ENCODE measurements at regions not wholly inside any gene's neighbourhood (a gene's known extent, or its start where the extent isn't known, plus 50 kb on each side); places are given as distances from the start of the nearest gene placed in this dataset.

DNA sequence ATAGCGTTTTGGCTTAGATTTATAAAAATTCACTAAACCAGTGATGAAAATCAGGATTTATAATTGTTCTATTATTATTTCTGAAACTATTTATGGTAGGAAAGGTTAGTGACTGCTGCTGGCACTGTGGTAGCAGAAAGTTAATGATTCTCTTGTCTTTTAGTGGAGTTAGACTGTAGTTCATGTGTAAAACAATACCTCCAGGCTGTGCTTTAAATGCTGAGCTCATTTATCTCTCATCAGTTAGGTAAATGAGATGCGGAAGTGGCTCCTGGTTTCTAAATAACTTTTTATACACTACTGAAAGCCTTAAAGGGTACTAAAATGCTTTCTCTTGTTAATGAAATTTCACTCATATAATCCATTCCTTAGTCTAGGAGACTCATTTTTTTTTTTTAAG is 326.8 kb upstream of the POT1 start:
- WGBS (ENCODE audit: low lambda C conversion rate, missing lambda C conversion rate): 24% methylated on average over 2 of the region's 2 CpGs
- Histone ChIP-seq H3K36me3 (replicated peaks; ENCODE audit: insufficient read depth, low read depth) (no peaks in the 10 kb centered on the region), H3K9me3 (ENCODE audit: low read depth) (no peaks in the 10 kb centered on the region), H4K20me1 (ENCODE audit: insufficient read depth, poor library complexity, severe bottlenecking) (no peaks in the 10 kb centered on the region), H3K79me2 (no peaks in the 10 kb centered on the region), H3K27me3 (no peaks in the 10 kb centered on the region), H2AFZ (no peak overlapping the region), H3K9me2 (replicated peaks; ENCODE audit: insufficient read depth) (no peaks in the 10 kb centered on the region), H3K4me1 (ENCODE audit: insufficient read depth) (no peaks in the 10 kb centered on the region), H3K27ac (no peak overlapping the region), H3K4me3 (no peak overlapping the region), H3K4me2 (peak overlapping the region; percentile 15)
- peak; percentile 19 for DNase-seq (ENCODE audit: low spot score)
- TF ChIP-seq EZH2phosphoT487 (IDR thresholded peaks at IDR 0.05; ENCODE audit: low read depth, severe bottlenecking, unreplicated experiment) (no peak), EZH2 (IDR thresholded peaks at IDR 0.05; ENCODE audit: borderline replicate concordance) (no peak)
- TF ChIP-seq, protein P1, sequence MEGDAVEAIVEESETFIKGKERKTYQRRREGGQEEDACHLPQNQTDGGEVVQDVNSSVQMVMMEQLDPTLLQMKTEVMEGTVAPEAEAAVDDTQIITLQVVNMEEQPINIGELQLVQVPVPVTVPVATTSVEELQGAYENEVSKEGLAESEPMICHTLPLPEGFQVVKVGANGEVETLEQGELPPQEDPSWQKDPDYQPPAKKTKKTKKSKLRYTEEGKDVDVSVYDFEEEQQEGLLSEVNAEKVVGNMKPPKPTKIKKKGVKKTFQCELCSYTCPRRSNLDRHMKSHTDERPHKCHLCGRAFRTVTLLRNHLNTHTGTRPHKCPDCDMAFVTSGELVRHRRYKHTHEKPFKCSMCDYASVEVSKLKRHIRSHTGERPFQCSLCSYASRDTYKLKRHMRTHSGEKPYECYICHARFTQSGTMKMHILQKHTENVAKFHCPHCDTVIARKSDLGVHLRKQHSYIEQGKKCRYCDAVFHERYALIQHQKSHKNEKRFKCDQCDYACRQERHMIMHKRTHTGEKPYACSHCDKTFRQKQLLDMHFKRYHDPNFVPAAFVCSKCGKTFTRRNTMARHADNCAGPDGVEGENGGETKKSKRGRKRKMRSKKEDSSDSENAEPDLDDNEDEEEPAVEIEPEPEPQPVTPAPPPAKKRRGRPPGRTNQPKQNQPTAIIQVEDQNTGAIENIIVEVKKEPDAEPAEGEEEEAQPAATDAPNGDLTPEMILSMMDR (IDR thresholded peaks at IDR 0.05; ENCODE audit: poor library complexity): no peak

DNA sequence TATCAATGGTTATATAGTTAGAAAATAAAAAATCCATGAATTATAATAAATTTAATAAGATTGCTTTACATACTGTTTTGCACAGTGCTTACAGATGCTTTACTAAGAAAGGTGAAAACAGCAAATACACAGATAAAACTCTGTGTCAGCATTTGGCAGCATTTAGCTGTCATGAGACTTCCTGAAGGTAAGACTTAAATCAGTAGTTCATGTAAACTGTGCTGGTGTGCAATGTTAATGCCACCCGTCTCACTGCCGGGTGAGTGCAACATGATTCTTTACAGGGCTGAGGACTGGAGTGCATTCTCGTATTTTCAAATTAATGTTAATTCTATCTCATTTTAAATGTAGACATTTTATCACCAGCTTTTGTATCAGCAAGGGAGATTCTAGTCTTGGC is 326.2 kb upstream of the POT1 start:
- Histone ChIP-seq H4K20me1 (ENCODE audit: insufficient read depth, poor library complexity, severe bottlenecking) (no peaks in the 10 kb centered on the region), H3K27me3 (no peaks in the 10 kb centered on the region), H3K9me2 (replicated peaks; ENCODE audit: insufficient read depth) (no peaks in the 10 kb centered on the region), H3K36me3 (replicated peaks; ENCODE audit: insufficient read depth, low read depth) (no peaks in the 10 kb centered on the region), H3K9me3 (ENCODE audit: low read depth) (no peaks in the 10 kb centered on the region), H3K4me3 (no peak overlapping the region), H3K4me2 (peak overlapping the region; percentile 15), H2AFZ (no peak overlapping the region), H3K79me2 (no peaks in the 10 kb centered on the region), H3K27ac (no peak overlapping the region), H3K4me1 (ENCODE audit: insufficient read depth) (no peaks in the 10 kb centered on the region)
- TF ChIP-seq EZH2phosphoT487 (IDR thresholded peaks at IDR 0.05; ENCODE audit: low read depth, severe bottlenecking, unreplicated experiment): no peak
- TF ChIP-seq EZH2 (IDR thresholded peaks at IDR 0.05; ENCODE audit: borderline replicate concordance): no peak
- TF ChIP-seq, protein P1 (IDR thresholded peaks at IDR 0.05; ENCODE audit: poor library complexity): no peak
- no peak for DNase-seq (ENCODE audit: low spot score)
- WGBS (ENCODE audit: low lambda C conversion rate, missing lambda C conversion rate): 35% methylated on average over 3 of the region's 3 CpGs

- Histone ChIP-seq H3K9me2 (replicated peaks; ENCODE audit: insufficient read depth) (no peaks in the 10 kb centered on the region), H3K9me3 (ENCODE audit: low read depth) (no peaks in the 10 kb centered on the region), H3K27me3 (no peaks in the 10 kb centered on the region), H3K4me2 (no peak overlapping the region), H3K4me3 (no peak overlapping the region), H3K36me3 (replicated peaks; ENCODE audit: insufficient read depth, low read depth) (no peaks in the 10 kb centered on the region), H3K27ac (no peak overlapping the region), H2AFZ (no peak overlapping the region), H4K20me1 (ENCODE audit: insufficient read depth, poor library complexity, severe bottlenecking) (no peaks in the 10 kb centered on the region), H3K4me1 (ENCODE audit: insufficient read depth) (no peaks in the 10 kb centered on the region), H3K79me2 (no peaks in the 10 kb centered on the region)
- TF ChIP-seq, protein P1 (IDR thresholded peaks at IDR 0.05; ENCODE audit: poor library complexity): no peak
- TF ChIP-seq EZH2phosphoT487 (IDR thresholded peaks at IDR 0.05; ENCODE audit: low read depth, severe bottlenecking, unreplicated experiment): no peak
- TF ChIP-seq EZH2 (IDR thresholded peaks at IDR 0.05; ENCODE audit: borderline replicate concordance): no peak
- no peak for DNase-seq (ENCODE audit: low spot score)
- 73% methylated on average over 1 of the region's 1 CpG for WGBS (ENCODE audit: low lambda C conversion rate, missing lambda C conversion rate)
These were observed 324.9 kb upstream of the POT1 start for GRCh38 chr7:125254566-125254965.

All from hepatocyte (in vitro differentiated cells).